ENCODE measurements at regions not wholly inside any gene's neighbourhood (a gene's known extent, or its start where the extent isn't known, plus 50 kb on each side); places are given as distances from the start of the nearest gene placed in this dataset.

DNA sequence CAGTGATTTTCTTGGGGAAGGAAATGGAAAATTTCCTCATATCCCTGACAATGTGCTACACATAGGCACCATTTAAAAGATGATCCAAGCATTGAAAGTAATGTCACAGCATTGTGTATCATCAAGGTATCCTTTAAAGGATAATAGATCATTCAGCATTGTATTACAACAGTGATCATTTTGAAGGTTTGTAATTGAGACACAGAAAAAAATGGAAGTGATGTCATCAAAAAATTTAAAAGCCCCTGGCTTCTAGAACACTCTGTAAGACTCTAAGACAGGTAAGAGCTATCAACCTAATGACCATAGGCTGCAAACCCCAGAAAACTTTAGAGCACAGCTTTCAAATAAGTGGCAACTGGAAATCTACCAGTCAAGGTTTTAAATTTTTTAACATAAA, 271.4 kb downstream of the ETAA1 start (continued):
- TF ChIP-seq ZBTB4 (CRISPR knock-in tag; IDR thresholded peaks at IDR 0.05) (no peak), HDAC6 (IDR thresholded peaks at IDR 0.05; ENCODE audit: unreplicated experiment) (no peak), MYB (IDR thresholded peaks at IDR 0.05; ENCODE audit: borderline replicate concordance, low read depth, low read length) (no peak), MXI1 (IDR thresholded peaks at IDR 0.05; ENCODE audit: low read depth, low read length) (no peak), TAF1 (IDR thresholded peaks at IDR 0.05; ENCODE audit: borderline replicate concordance, low read depth, low read length) (no peak), RELA (IDR thresholded peaks at IDR 0.05; ENCODE audit: borderline replicate concordance, partially characterized antibody) (no peak)

GRCh38 chr2:67669168-67669567, 272.0 kb downstream of the ETAA1 start:
- no peaks in the 10 kb centered on the region for H3K9me3 ChIP-seq (replicated peaks; ENCODE audit: control insufficient read depth, insufficient read depth, low read length)
- H2AFZ ChIP-seq (ENCODE audit: control insufficient read depth, low read depth, low read length) = no peak overlapping the region
- H3K36me3 ChIP-seq (ENCODE audit: control insufficient read depth in 2 of 2, insufficient read depth in 2 of 2, low read length in 1 of 2) = no peaks in the 10 kb centered on the region
- no peak overlapping the region for H3K4me2 ChIP-seq (ENCODE audit: control insufficient read depth, insufficient read depth)
- BruUV-seq (replicated peaks) = no TSS peak
- H3K4me1 ChIP-seq (ENCODE audit: control insufficient read depth, insufficient read depth, low read length) = no peaks in the 10 kb centered on the region; the same call in 1 of the 2 replicates
- ATAC-seq (no peak), FAIRE-seq (no peak), DNase-seq (ENCODE audit: low read depth, low spot score) (no peak)
- in situ Hi-C loops (cut with MboI) (no loop called here), intact Hi-C loops (cut with micrococcal nuclease; ENCODE audit: unreplicated experiment) (no loop called here)
- ChIA-PET SMC1A (ENCODE audit: uncharacterized antibody, unreplicated experiment) (interaction anchor here (0.6 kb wide), 1 partner anchor 149 kb away, joined by 3 read pairs; no protein-coding TSS in a partner anchor), POLR2A (no interaction called here), RAD21 (ENCODE audit: unreplicated experiment) (no interaction called here), CTCF (no interaction called here)
- TF ChIP-seq, protein P1, sequence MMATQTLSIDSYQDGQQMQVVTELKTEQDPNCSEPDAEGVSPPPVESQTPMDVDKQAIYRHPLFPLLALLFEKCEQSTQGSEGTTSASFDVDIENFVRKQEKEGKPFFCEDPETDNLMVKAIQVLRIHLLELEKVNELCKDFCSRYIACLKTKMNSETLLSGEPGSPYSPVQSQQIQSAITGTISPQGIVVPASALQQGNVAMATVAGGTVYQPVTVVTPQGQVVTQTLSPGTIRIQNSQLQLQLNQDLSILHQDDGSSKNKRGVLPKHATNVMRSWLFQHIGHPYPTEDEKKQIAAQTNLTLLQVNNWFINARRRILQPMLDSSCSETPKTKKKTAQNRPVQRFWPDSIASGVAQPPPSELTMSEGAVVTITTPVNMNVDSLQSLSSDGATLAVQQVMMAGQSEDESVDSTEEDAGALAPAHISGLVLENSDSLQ (IDR thresholded peaks at IDR 0.05) = no peak
- TF ChIP-seq PAX5 (IDR thresholded peaks at IDR 0.05; ENCODE audit: borderline replicate concordance, low read depth, low read length) (no peak), E2F4 (IDR thresholded peaks at IDR 0.05; ENCODE audit: low read depth, low read length) (no peak), ZNF274 (IDR thresholded peaks at IDR 0.05; ENCODE audit: insufficient read depth, insufficient read length) (no peak), USF2 (IDR thresholded peaks at IDR 0.05; ENCODE audit: borderline replicate concordance, low read depth, low read length) (no peak)
- TF ChIP-seq, protein P2, sequence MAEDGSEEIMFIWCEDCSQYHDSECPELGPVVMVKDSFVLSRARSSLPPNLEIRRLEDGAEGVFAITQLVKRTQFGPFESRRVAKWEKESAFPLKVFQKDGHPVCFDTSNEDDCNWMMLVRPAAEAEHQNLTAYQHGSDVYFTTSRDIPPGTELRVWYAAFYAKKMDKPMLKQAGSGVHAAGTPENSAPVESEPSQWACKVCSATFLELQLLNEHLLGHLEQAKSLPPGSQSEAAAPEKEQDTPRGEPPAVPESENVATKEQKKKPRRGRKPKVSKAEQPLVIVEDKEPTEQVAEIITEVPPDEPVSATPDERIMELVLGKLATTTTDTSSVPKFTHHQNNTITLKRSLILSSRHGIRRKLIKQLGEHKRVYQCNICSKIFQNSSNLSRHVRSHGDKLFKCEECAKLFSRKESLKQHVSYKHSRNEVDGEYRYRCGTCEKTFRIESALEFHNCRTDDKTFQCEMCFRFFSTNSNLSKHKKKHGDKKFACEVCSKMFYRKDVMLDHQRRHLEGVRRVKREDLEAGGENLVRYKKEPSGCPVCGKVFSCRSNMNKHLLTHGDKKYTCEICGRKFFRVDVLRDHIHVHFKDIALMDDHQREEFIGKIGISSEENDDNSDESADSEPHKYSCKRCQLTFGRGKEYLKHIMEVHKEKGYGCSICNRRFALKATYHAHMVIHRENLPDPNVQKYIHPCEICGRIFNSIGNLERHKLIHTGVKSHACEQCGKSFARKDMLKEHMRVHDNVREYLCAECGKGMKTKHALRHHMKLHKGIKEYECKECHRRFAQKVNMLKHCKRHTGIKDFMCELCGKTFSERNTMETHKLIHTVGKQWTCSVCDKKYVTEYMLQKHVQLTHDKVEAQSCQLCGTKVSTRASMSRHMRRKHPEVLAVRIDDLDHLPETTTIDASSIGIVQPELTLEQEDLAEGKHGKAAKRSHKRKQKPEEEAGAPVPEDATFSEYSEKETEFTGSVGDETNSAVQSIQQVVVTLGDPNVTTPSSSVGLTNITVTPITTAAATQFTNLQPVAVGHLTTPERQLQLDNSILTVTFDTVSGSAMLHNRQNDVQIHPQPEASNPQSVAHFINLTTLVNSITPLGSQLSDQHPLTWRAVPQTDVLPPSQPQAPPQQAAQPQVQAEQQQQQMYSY (CRISPR knock-in tag; IDR thresholded peaks at IDR 0.05) = no peak
- H4K20me1 ChIP-seq (ENCODE audit: control insufficient read depth, insufficient read depth) = no peaks in the 10 kb centered on the region
- H3K27ac ChIP-seq (ENCODE audit: control insufficient read depth, insufficient read depth) = no peak overlapping the region
- no peak overlapping the region for H3K4me3 ChIP-seq
- no peaks in the 10 kb centered on the region for H3K27me3 ChIP-seq (replicated peaks in 1 of 2; ENCODE audit: control insufficient read depth in 2 of 2, insufficient read depth in 2 of 2, low read length in 1 of 2)
- no peak overlapping the region for H3K9ac ChIP-seq (ENCODE audit: control insufficient read depth, insufficient read depth, low read length)
- no peaks in the 10 kb centered on the region for H3K79me2 ChIP-seq (ENCODE audit: control insufficient read depth, insufficient read depth, low read length)
- 31% methylated on average over 3 of the region's 3 CpGs for WGBS (ENCODE audit: insufficient coverage, insufficient replicate concordance, low lambda C conversion rate, missing lambda C conversion rate)

Data from GM12878 (cell line).